Ectodermal cell (in vitro differentiated cells): ENCODE measurements at regions not wholly inside any gene's neighbourhood (a gene's known extent, or its start where the extent isn't known, plus 50 kb on each side); places are given as distances from the start of the nearest gene placed in this dataset.
"Not testable (repeated sequence)": the region's sequence is repeated elsewhere in the genome, so short reads cannot be mapped to it uniquely, and the experiment has no call there.

Source experiments
- H3K27ac ChIP-seq: 2 replicates; pipeline ENCODE4 v1.7.0; 2013; ENCODE audit warnings: mild to moderate bottlenecking, low read depth, low read length; ENCODE audit not compliant: insufficient read depth, poor library complexity, severe bottlenecking
- H3K27me3 ChIP-seq: 2 replicates; pipeline ENCODE4 v1.7.0; 2013; ENCODE audit warnings: mild to moderate bottlenecking, low read length; ENCODE audit not compliant: insufficient read depth, control insufficient read depth, poor library complexity, severe bottlenecking
- H3K36me3 ChIP-seq: one replicate; pipeline ENCODE4 v1.7.0; 2013; ENCODE audit warnings: low read length; ENCODE audit not compliant: control insufficient read depth, insufficient read depth
- H3K4me1 ChIP-seq: one replicate; pipeline ENCODE4 v1.7.0; 2013; ENCODE audit warnings: low read length; ENCODE audit not compliant: control insufficient read depth, insufficient read depth
- H3K4me3 ChIP-seq: 2 replicates; pipeline ENCODE4 v1.7.0; 2013; ENCODE audit warnings: low read depth, low read length, control low read depth; ENCODE audit not compliant: insufficient read depth
- H3K9me3 ChIP-seq: 2 replicates; pipeline ENCODE4 v1.7.0; 2013; ENCODE audit warnings: mild to moderate bottlenecking, low read length, moderate library complexity; ENCODE audit not compliant: control insufficient read depth
- WGBS, 2 experiments: methylation state at CpG; one replicate each; pipeline ENCODE4 v1.1.7; 2013; ENCODE audit warnings: missing lambda C conversion rate in 2 of 2; 5-methylcytosine and 5-hydroxymethylcytosine counted together

GRCh38 chr2:242104202-242104956 lies 234.8 kb downstream of the RTP5 start:
- 91 to 93% methylated on average over 7 of the region's 7 CpGs for WGBS, 2 experiments
- not testable (repeated sequence) for H3K36me3 ChIP-seq, H3K27me3 ChIP-seq, H3K9me3 ChIP-seq, H3K4me1 ChIP-seq, H3K4me3 ChIP-seq, H3K27ac ChIP-seq

GRCh38 chr2:242107065-242107464 lies 237.5 kb downstream of the RTP5 start:
- not testable (repeated sequence) for H3K27ac ChIP-seq, H3K9me3 ChIP-seq, H3K4me1 ChIP-seq, H3K4me3 ChIP-seq, H3K27me3 ChIP-seq, H3K36me3 ChIP-seq
- WGBS, 2 experiments, result 84 to 96% methylated on average over 5 of the region's 5 CpGs

GRCh38 chr2:242108797-242109500 lies 239.4 kb downstream of the RTP5 start:
- 75 to 95% methylated on average over 1 of the region's 2 CpGs for WGBS, 2 experiments
- H3K4me1 ChIP-seq, H3K4me3 ChIP-seq, H3K27me3 ChIP-seq, H3K36me3 ChIP-seq, H3K27ac ChIP-seq, H3K9me3 ChIP-seq: not testable (repeated sequence)

- H3K4me1 ChIP-seq, H3K27me3 ChIP-seq, H3K27ac ChIP-seq, H3K36me3 ChIP-seq, H3K4me3 ChIP-seq, H3K9me3 ChIP-seq: not testable (repeated sequence)
- 95% methylated on average over 7 to 9 of the region's 10 CpGs for WGBS, 2 experiments
Measured at GRCh38 chr2:242109819-242110218, 240.3 kb downstream of the RTP5 start.

- not testable (repeated sequence) for H3K27me3 ChIP-seq, H3K27ac ChIP-seq, H3K4me1 ChIP-seq, H3K4me3 ChIP-seq, H3K9me3 ChIP-seq, H3K36me3 ChIP-seq
- WGBS, 2 experiments, result no CpG with 5 or more reads among the region's 4 CpGs
Measured at GRCh38 chr2:242111954-242112353, 242.4 kb downstream of the RTP5 start.

- H3K4me1 ChIP-seq, H3K27ac ChIP-seq, H3K27me3 ChIP-seq, H3K4me3 ChIP-seq, H3K36me3 ChIP-seq, H3K9me3 ChIP-seq: not testable (repeated sequence)
- WGBS, 2 experiments, result 33 to 65% methylated on average over 1 to 2 of the region's 3 CpGs
Measured at GRCh38 chr2:242113492-242113891, 244.0 kb downstream of the RTP5 start.

- not testable (repeated sequence) for H3K4me1 ChIP-seq, H3K36me3 ChIP-seq, H3K9me3 ChIP-seq, H3K4me3 ChIP-seq, H3K27ac ChIP-seq, H3K27me3 ChIP-seq
- WGBS, 2 experiments, result no CpG with 5 or more reads among the region's 2 CpGs
Measured at GRCh38 chr2:242116676-242117075, 247.1 kb downstream of the RTP5 start.

GRCh38 chr2:242117305-242117704 lies 247.8 kb downstream of the RTP5 start:
- H3K36me3 ChIP-seq, H3K9me3 ChIP-seq, H3K27ac ChIP-seq, H3K4me1 ChIP-seq, H3K4me3 ChIP-seq, H3K27me3 ChIP-seq: not testable (repeated sequence)
- WGBS, 2 experiments, result no CpG with 5 or more reads among the region's 3 CpGs

- not testable (repeated sequence) for H3K4me3 ChIP-seq, H3K27me3 ChIP-seq, H3K36me3 ChIP-seq, H3K4me1 ChIP-seq, H3K27ac ChIP-seq, H3K9me3 ChIP-seq
- WGBS, 2 experiments, result 82 to 100% methylated on average over 2 to 5 of the region's 5 CpGs
Measured at GRCh38 chr2:242119682-242120081, 250.2 kb downstream of the RTP5 start.

GRCh38 chr2:242130682-242131081 lies 261.2 kb downstream of the RTP5 start:
- H3K36me3 ChIP-seq, H3K4me3 ChIP-seq, H3K27ac ChIP-seq, H3K4me1 ChIP-seq, H3K27me3 ChIP-seq, H3K9me3 ChIP-seq: not testable (repeated sequence)
- WGBS, 2 experiments, result no CpG with 5 or more reads among the region's 3 CpGs
